SK-N-SH (cell line): ENCODE measurements at regions not wholly inside any gene's neighbourhood (a gene's known extent, or its start where the extent isn't known, plus 50 kb on each side); places are given as distances from the start of the nearest gene placed in this dataset.

ENCODE experiments used
- CTCF ChIA-PET: fragments of 300-600, 350-600 bp; formaldehyde crosslinking; extraction: SDS; loops from one replicate; lab custom pipeline; 2021; lab: Yijun Ruan, JAX
- POLR2A ChIA-PET: fragments of 350-600 bp; sonication (Branson Sonifier 250); formaldehyde crosslinking; extraction: SDS; loops from one replicate; lab custom pipeline; 2020; ENCODE audit warnings: antibody characterized with exemption, inconsistent platforms; lab: Yijun Ruan, JAX
- DNase-seq: peaks from one replicate; pipeline ENCODE4 v3.0.0; 2012
- H2AFZ ChIP-seq: fragments of 200-600 bp; sonication (generic); 2 replicates; pipeline ENCODE4 v1.8.1; 2016; ENCODE audit warnings: antibody characterized with exemption, mild to moderate bottlenecking, low read depth
- H3F3A ChIP-seq: fragments of 200-600 bp; sonication (generic); replicated peaks from 2 replicates; pipeline ENCODE3; 2016; ENCODE audit warnings: antibody characterized with exemption, mild to moderate bottlenecking; ENCODE audit not compliant: insufficient read depth
- H3K27ac ChIP-seq, 2 experiments: fragments of 200-500 bp in 1 of 2; fragments of 200-600 bp in 1 of 2; sonication (Bioruptor generic) in 1 of 2; sonication (generic), shearing (Covaris generic) in 1 of 2; 2 replicates each; pipeline versions ENCODE4 v1.5.1 to v1.6.1; 2014 to 2016; ENCODE audit warnings: low read depth in 2 of 2, inconsistent platforms in 1 of 2, low read length in 1 of 2, mild to moderate bottlenecking in 1 of 2, mixed read lengths in 1 of 2
- H3K27me3 ChIP-seq: fragments of 200-600 bp; sonication (generic), shearing (Covaris generic); 2 replicates; pipeline ENCODE4 v1.6.1; 2016; ENCODE audit warnings: mixed run types; ENCODE audit not compliant: insufficient read depth
- H3K36me3 ChIP-seq, 2 experiments: fragments of 200-500 bp in 1 of 2; fragments of 200-600 bp in 1 of 2; sonication (Bioruptor generic) in 1 of 2; sonication (generic) in 1 of 2; replicated peaks in 1 of 2; 2 replicates each; pipeline versions ENCODE3 to v1.5.1; 2014 to 2016; ENCODE audit warnings: low read length in 1 of 2, mild to moderate bottlenecking in 1 of 2; ENCODE audit not compliant: insufficient read depth in 2 of 2, control insufficient read depth in 1 of 2
- H3K4me1 ChIP-seq, 2 experiments: fragments of 200-500 bp in 1 of 2; fragments of 200-600 bp in 1 of 2; sonication (Bioruptor generic) in 1 of 2; sonication (generic), shearing (Covaris generic) in 1 of 2; 2 replicates each; pipeline versions ENCODE4 v1.5.1 to v1.6.1; 2014 to 2016; ENCODE audit warnings: low read depth in 1 of 2, low read length in 1 of 2, mixed run types in 1 of 2; ENCODE audit not compliant: insufficient read depth in 2 of 2, control insufficient read depth in 1 of 2
- H3K4me2 ChIP-seq: fragments of 200-600 bp; sonication (generic), shearing (Covaris generic); 2 replicates; pipeline ENCODE4 v1.6.1; 2017; ENCODE audit warnings: mixed run types
- H3K4me3 ChIP-seq, 2 experiments: fragments of 200-500 bp in 1 of 2; fragments of 200-600 bp in 1 of 2; sonication (Bioruptor generic) in 1 of 2; sonication (generic), shearing (Covaris generic) in 1 of 2; 2 replicates each; pipeline versions ENCODE4 v1.5.1 to v1.8.1; 2014 to 2016; ENCODE audit warnings: low read depth in 2 of 2, inconsistent platforms in 1 of 2, low read length in 1 of 2, mild to moderate bottlenecking in 1 of 2, mixed read lengths in 1 of 2, moderate library complexity in 1 of 2
- H3K79me2 ChIP-seq: fragments of 200-600 bp; sonication (generic); 2 replicates; pipeline ENCODE4 v1.8.1; 2017; ENCODE audit warnings: mild to moderate bottlenecking; ENCODE audit not compliant: insufficient read depth
- H3K9ac ChIP-seq: fragments of 200-600 bp; sonication (generic); 2 replicates; pipeline ENCODE4 v1.6.1; 2017; ENCODE audit warnings: mixed run types
- H3K9me2 ChIP-seq: fragments of 200-600 bp; sonication (generic); 2 replicates; pipeline ENCODE4 v1.6.1; 2017; ENCODE audit warnings: mixed run types
- H3K9me3 ChIP-seq: fragments of 200-600 bp; sonication (generic); 2 replicates; pipeline ENCODE4 v1.6.1; 2017; ENCODE audit warnings: mixed run types, mild to moderate bottlenecking, moderate library complexity
- H4K20me1 ChIP-seq: fragments of 200-600 bp; sonication (generic); 2 replicates; pipeline ENCODE4 v1.6.1; 2017; ENCODE audit warnings: mild to moderate bottlenecking, mixed run types; ENCODE audit not compliant: insufficient read depth
- CTCF ChIP-seq: fragments of 200-600 bp; sonication (generic); IDR thresholded peaks from 2 replicates; pipeline ENCODE4 v1.6.1; 2017; ENCODE audit warnings: antibody characterized with exemption, mild to moderate bottlenecking, moderate library complexity
- ELF1 ChIP-seq: IDR thresholded peaks from 2 replicates; pipeline ENCODE4 v1.4.0; 2012
- EZH2phosphoT487 ChIP-seq: fragments of 200-600 bp; sonication (generic); IDR thresholded peaks from 2 replicates; pipeline ENCODE4 v1.6.1; 2017; ENCODE audit warnings: low read depth, mixed run types, mild to moderate bottlenecking, antibody characterized with exemption, moderate library complexity, borderline replicate concordance
- FOXJ3 ChIP-seq: sonication (generic); formaldehyde crosslinking; IDR thresholded peaks from 2 replicates; pipeline ENCODE4 v1.5.1; 2020; ENCODE audit warnings: mild to moderate bottlenecking, missing genetic modification reagents
- IRF3 ChIP-seq: fragments of 150-350 bp; IDR thresholded peaks from 2 replicates; pipeline ENCODE4 v1.6.1; 2016; ENCODE audit warnings: mild to moderate bottlenecking, low read depth, low read length
- JUND ChIP-seq: IDR thresholded peaks from 2 replicates; pipeline ENCODE4 v1.4.0; 2012
- MXI1 ChIP-seq: IDR thresholded peaks from 2 replicates; pipeline ENCODE4 v1.6.1; 2012; ENCODE audit warnings: mild to moderate bottlenecking, low read depth, low read length, improper control_type of control experiment
- NFIC ChIP-seq: IDR thresholded peaks from 2 replicates; pipeline ENCODE4 v1.4.0; 2012; ENCODE audit warnings: borderline replicate concordance
- PBX3 ChIP-seq: IDR thresholded peaks from 2 replicates; pipeline ENCODE4; 2012
- REST ChIP-seq: IDR thresholded peaks from 2 replicates; pipeline ENCODE4 v1.6.1; 2012; ENCODE audit warnings: mild to moderate bottlenecking, low read depth, low read length, moderate library complexity
- RFX5 ChIP-seq: IDR thresholded peaks from 2 replicates; pipeline ENCODE4 v1.6.1; 2012; ENCODE audit warnings: mild to moderate bottlenecking, improper control_type of control experiment, low read length
- SMC3 ChIP-seq: IDR thresholded peaks from 2 replicates; pipeline ENCODE4 v1.6.1; 2012; ENCODE audit warnings: low read depth, low read length, improper control_type of control experiment
- TAF1 ChIP-seq: IDR thresholded peaks from 2 replicates; pipeline ENCODE4 v1.6.1; 2012; ENCODE audit warnings: low read depth, mild to moderate bottlenecking, low read length, moderate library complexity, borderline replicate concordance
- TCF12 ChIP-seq: IDR thresholded peaks from 2 replicates; pipeline ENCODE4 v1.4.0; 2012
- TEAD4 ChIP-seq: IDR thresholded peaks from 2 replicates; pipeline ENCODE4 v1.4.0; 2012; ENCODE audit warnings: mild to moderate bottlenecking, borderline replicate concordance; ENCODE audit not compliant: insufficient read depth
- YY1 ChIP-seq: IDR thresholded peaks from 2 replicates; pipeline ENCODE4 v1.4.0; 2012; ENCODE audit warnings: low read depth, mild to moderate bottlenecking
- ZBTB33 ChIP-seq: IDR thresholded peaks from 2 replicates; pipeline ENCODE4 v1.4.0; 2012; ENCODE audit warnings: low read depth, borderline replicate concordance
- WGBS: methylation state at CpG from one replicate; pipeline ENCODE4 v1.1.6; 2017; ENCODE audit warnings: low lambda C conversion rate; 5-methylcytosine and 5-hydroxymethylcytosine counted together

GRCh38 chr7:20035279-20035875 is 181.8 kb downstream of the MACC1 start:
- Histone ChIP-seq H3K9ac (no peak overlapping the region), H3K4me3 (no peak overlapping the region), H3K27me3 (no peaks in the 10 kb centered on the region), H3K36me3 (no peaks in the 10 kb centered on the region), H3K4me1 (peaks cover 0 to 16% of the 10 kb centered on the region in 2 experiments; a peak in 2 of 4 replicates), H3K9me3 (no peaks in the 10 kb centered on the region), H3K27ac (no peak overlapping the region), H3K79me2 (no peaks in the 10 kb centered on the region), H3F3A (peaks cover 9% of the 10 kb centered on the region), H3K4me2 (no peak overlapping the region), H3K9me2 (no peaks in the 10 kb centered on the region), H4K20me1 (no peaks in the 10 kb centered on the region), H2AFZ (no peak overlapping the region)
- POLR2A ChIA-PET: no interaction called here
- DNase-seq: no peak
- WGBS: 28% methylated on average over 3 of the region's 5 CpGs
- CTCF ChIA-PET: interaction anchor here (1.3 kb wide), 1 partner anchor 14 kb away, joined by 3 read pairs; no protein-coding TSS in a partner anchor
- TF ChIP-seq TEAD4 (no peak), JUND (no peak), RFX5 (no peak), ELF1 (no peak), NFIC (no peak), TCF12 (no peak), EZH2phosphoT487 (no peak), FOXJ3 (CRISPR knock-in tag) (no peak), MXI1 (no peak), YY1 (no peak), PBX3 (no peak), TAF1 (no peak), CTCF (no peak), SMC3 (no peak), ZBTB33 (no peak), IRF3 (no peak), REST (no peak)
